CD4-positive, CD25-positive, alpha-beta regulatory T cell (primary cell): ENCODE measurements at regions not wholly inside any gene's neighbourhood (a gene's known extent, or its start where the extent isn't known, plus 50 kb on each side); places are given as distances from the start of the nearest gene placed in this dataset.
A peak's percentile ranks its signal among the peaks of the same experiment; 100 is the strongest.

Experiments used
- ATAC-seq, 2 donors: fragments of 150-1000 bp; cut with Tn5 transposase; one replicate each; pipeline ENCODE4 v1.10.0; 2021; ENCODE audit warnings: low read depth in 2 of 2, moderate number of reproducible peaks in 2 of 2, moderate library complexity in 1 of 2
- DNase-seq, 3 donors: peaks; one replicate each; pipeline versions ENCODE4 v3.0.0 to v3.0.0-alpha.2; 2012 to 2022; ENCODE audit warnings: mixed read lengths in 1 of 3
- H3K27ac ChIP-seq: one replicate; pipeline ENCODE4 v1.7.0; 2013; ENCODE audit warnings: mild to moderate bottlenecking, low read length; ENCODE audit not compliant: insufficient read depth, poor library complexity, severe bottlenecking
- H3K27me3 ChIP-seq: one replicate; pipeline ENCODE4 v1.7.0; 2013; ENCODE audit warnings: low read length; ENCODE audit not compliant: control insufficient read depth, insufficient read depth
- H3K36me3 ChIP-seq: one replicate; pipeline ENCODE4 v1.7.0; 2013; ENCODE audit warnings: mild to moderate bottlenecking, low read length, moderate library complexity; ENCODE audit not compliant: control insufficient read depth, insufficient read depth
- H3K4me1 ChIP-seq: 2 replicates; pipeline ENCODE4 v1.7.0; 2013; ENCODE audit warnings: mild to moderate bottlenecking, low read length; ENCODE audit not compliant: insufficient read depth, control insufficient read depth, poor library complexity, severe bottlenecking
- H3K4me3 ChIP-seq: one replicate; pipeline ENCODE4 v1.7.0; 2013; ENCODE audit warnings: low read depth, mild to moderate bottlenecking, low read length, moderate library complexity
- H3K9me3 ChIP-seq, 2 experiments: 1 replicate in 1 of 2; 2 replicates in 1 of 2; pipeline ENCODE4 v1.7.0; 2013; ENCODE audit warnings: low read length in 2 of 2, mild to moderate bottlenecking in 1 of 2, moderate library complexity in 1 of 2; ENCODE audit not compliant: control insufficient read depth in 2 of 2
- H3K27ac Mint-ChIP-seq, 3 donors: one replicate each; pipeline ENCODE4 v1.8.0; 2020 to 2022; ENCODE audit warnings: mild to moderate bottlenecking in 3 of 3, mixed read lengths in 3 of 3, moderate library complexity in 2 of 3
- H3K27me3 Mint-ChIP-seq: one replicate; pipeline ENCODE4 v1.8.0; 2022; ENCODE audit warnings: mild to moderate bottlenecking, mixed read lengths
- H3K36me3 Mint-ChIP-seq: one replicate; pipeline ENCODE4 v1.8.0; 2020; ENCODE audit warnings: mixed read lengths
- H3K4me1 Mint-ChIP-seq, 4 donors: one replicate each; pipeline ENCODE4 v1.8.0; 2020 to 2022; ENCODE audit warnings: mixed read lengths in 4 of 4, mild to moderate bottlenecking in 1 of 4
- H3K4me3 Mint-ChIP-seq, 4 donors: one replicate each; pipeline ENCODE4 v1.8.0; 2020 to 2022; ENCODE audit warnings: mild to moderate bottlenecking in 4 of 4, mixed read lengths in 4 of 4, moderate library complexity in 3 of 4
- H3K9me3 Mint-ChIP-seq, 7 donors: one replicate each; pipeline ENCODE4 v1.8.0; 2020 to 2022; ENCODE audit warnings: mixed read lengths in 7 of 7, mild to moderate bottlenecking in 3 of 7, moderate library complexity in 2 of 7

- ATAC-seq (no peak), DNase-seq (no peak)
- Mint-ChIP-seq H3K27ac (no peak overlapping the region), H3K4me3 (no peak overlapping the region), H3K27me3 (peaks cover 18% of the 10 kb centered on the region), H3K9me3 (peaks cover 0 to 2% (median 0%) of the 10 kb centered on the region in 7 donors), H3K4me1 (peaks cover 0 to 4% (median 0%) of the 10 kb centered on the region in 4 donors), H3K36me3 (peaks cover 6% of the 10 kb centered on the region)
- Histone ChIP-seq H3K4me1 (no peaks in the 10 kb centered on the region), H3K36me3 (no peaks in the 10 kb centered on the region), H3K27me3 (no peaks in the 10 kb centered on the region), H3K9me3 (no peaks in the 10 kb centered on the region), H3K4me3 (no peak overlapping the region), H3K27ac (no peak overlapping the region)
Observed at GRCh38 chr2:191748059-191748461, 70.1 kb downstream of the NABP1 start.

GRCh38 chr2:191748528-191749180 is 70.7 kb downstream of the NABP1 start:
- H3K4me1 ChIP-seq = no peaks in the 10 kb centered on the region
- Mint-ChIP-seq H3K4me1 (peaks cover 0 to 4% (median 0%) of the 10 kb centered on the region in 4 donors), H3K27me3 (peaks cover 18% of the 10 kb centered on the region)

GRCh38 chr2:191749181-191749540 is 71.2 kb downstream of the NABP1 start:
- H3K9me3 Mint-ChIP-seq = peaks cover 0 to 1% (median 0%) of the 10 kb centered on the region in 7 donors
- DNase-seq = no peak
- Histone ChIP-seq H3K27ac (no peak overlapping the region), H3K4me1 (no peaks in the 10 kb centered on the region), H3K9me3 (no peaks in the 10 kb centered on the region), H3K36me3 (no peaks in the 10 kb centered on the region), H3K27me3 (no peaks in the 10 kb centered on the region), H3K4me3 (no peak overlapping the region)
- H3K36me3 Mint-ChIP-seq = peaks cover 3% of the 10 kb centered on the region
- H3K4me1 Mint-ChIP-seq = peaks cover 0 to 4% (median 0%) of the 10 kb centered on the region in 4 donors
- no peak overlapping the region for H3K27ac Mint-ChIP-seq
- peaks cover 18% of the 10 kb centered on the region for H3K27me3 Mint-ChIP-seq
- no peak overlapping the region for H3K4me3 Mint-ChIP-seq
- ATAC-seq = no peak

More at GRCh38 chr2:191748528-191749180, 70.7 kb downstream of the NABP1 start:
- Mint-ChIP-seq H3K4me3 (no peak overlapping the region), H3K36me3 (peaks cover 4% of the 10 kb centered on the region), H3K9me3 (peaks cover 0 to 1% (median 0%) of the 10 kb centered on the region in 7 donors), H3K27ac (no peak overlapping the region)
- Histone ChIP-seq H3K27me3 (no peaks in the 10 kb centered on the region), H3K27ac (no peak overlapping the region), H3K36me3 (no peaks in the 10 kb centered on the region), H3K4me3 (no peak overlapping the region), H3K9me3 (no peaks in the 10 kb centered on the region)
- no peak for ATAC-seq
- no peak for DNase-seq

GRCh38 chr2:191754103-191754502 is 76.2 kb downstream of the NABP1 start:
- no peak overlapping the region for H3K4me3 Mint-ChIP-seq
- peaks cover 0 to 5% (median 2%) of the 10 kb centered on the region in 4 donors for H3K4me1 Mint-ChIP-seq
- H3K9me3 Mint-ChIP-seq = peaks cover 0 to 2% (median 0%) of the 10 kb centered on the region in 7 donors
- H3K4me1 ChIP-seq = peaks cover 6% of the 10 kb centered on the region
- no peaks in the 10 kb centered on the region for H3K36me3 ChIP-seq
- H3K27me3 ChIP-seq = peaks cover 7% of the 10 kb centered on the region
- DNase-seq = no peak
- no peaks in the 10 kb centered on the region for H3K9me3 ChIP-seq
- H3K27ac Mint-ChIP-seq = no peak overlapping the region
- H3K27me3 Mint-ChIP-seq = peaks cover 9% of the 10 kb centered on the region
- ATAC-seq = no peak
- no peaks in the 10 kb centered on the region for H3K36me3 Mint-ChIP-seq
- H3K4me3 ChIP-seq = no peak overlapping the region
- H3K27ac ChIP-seq = no peak overlapping the region

GRCh38 chr2:191756761-191757160 is 78.8 kb downstream of the NABP1 start:
- Histone ChIP-seq H3K4me3 (no peak overlapping the region), H3K27me3 (peaks cover 7% of the 10 kb centered on the region), H3K4me1 (peaks cover 7% of the 10 kb centered on the region), H3K36me3 (no peaks in the 10 kb centered on the region), H3K9me3 (no peaks in the 10 kb centered on the region), H3K27ac (no peak overlapping the region)
- Mint-ChIP-seq H3K36me3 (no peaks in the 10 kb centered on the region), H3K4me1 (peaks cover 0 to 5% (median 2%) of the 10 kb centered on the region in 4 donors), H3K4me3 (no peak overlapping the region), H3K27me3 (peaks cover 17% of the 10 kb centered on the region), H3K27ac (no peak overlapping the region), H3K9me3 (peaks cover 0 to 2% (median 0%) of the 10 kb centered on the region in 7 donors)
- no peak for DNase-seq
- no peak for ATAC-seq

- no peak for ATAC-seq
- Mint-ChIP-seq H3K27ac (no peak overlapping the region), H3K4me1 (peaks cover 0 to 5% (median 2%) of the 10 kb centered on the region in 4 donors), H3K36me3 (no peaks in the 10 kb centered on the region), H3K27me3 (peaks cover 17% of the 10 kb centered on the region), H3K9me3 (peaks cover 0 to 2% (median 0%) of the 10 kb centered on the region in 7 donors), H3K4me3 (no peak overlapping the region)
- Histone ChIP-seq H3K27ac (no peak overlapping the region), H3K36me3 (no peaks in the 10 kb centered on the region), H3K4me1 (peaks cover 7% of the 10 kb centered on the region), H3K9me3 (no peaks in the 10 kb centered on the region), H3K4me3 (no peak overlapping the region), H3K27me3 (peaks cover 7% of the 10 kb centered on the region)
- DNase-seq = no peak
Observed at GRCh38 chr2:191757208-191757607, 79.3 kb downstream of the NABP1 start.

GRCh38 chr2:191758518-191759507 is 80.9 kb downstream of the NABP1 start:
- no peaks in the 10 kb centered on the region for H3K9me3 ChIP-seq
- H3K4me1 ChIP-seq = peaks cover 7% of the 10 kb centered on the region
- Mint-ChIP-seq H3K4me3 (peak overlapping the region in 1 of 4 donors; percentile 26), H3K27me3 (peaks cover 17% of the 10 kb centered on the region), H3K27ac (no peak overlapping the region), H3K36me3 (no peaks in the 10 kb centered on the region), H3K4me1 (peaks cover 0 to 5% (median 2%) of the 10 kb centered on the region in 4 donors), H3K9me3 (peaks cover 0 to 2% (median 0%) of the 10 kb centered on the region in 7 donors)
- peak; percentile 18 to 65 (median 44) for DNase-seq
- H3K27ac ChIP-seq = no peak overlapping the region
- peak overlapping the region; percentile 22 for H3K4me3 ChIP-seq
- no peaks in the 10 kb centered on the region for H3K36me3 ChIP-seq
- peaks cover 7% of the 10 kb centered on the region for H3K27me3 ChIP-seq
- ATAC-seq = peak; percentile 93 to 97
